ENCODE measurements at regions not wholly inside any gene's neighbourhood (a gene's known extent, or its start where the extent isn't known, plus 50 kb on each side); places are given as distances from the start of the nearest gene placed in this dataset.

DNA sequence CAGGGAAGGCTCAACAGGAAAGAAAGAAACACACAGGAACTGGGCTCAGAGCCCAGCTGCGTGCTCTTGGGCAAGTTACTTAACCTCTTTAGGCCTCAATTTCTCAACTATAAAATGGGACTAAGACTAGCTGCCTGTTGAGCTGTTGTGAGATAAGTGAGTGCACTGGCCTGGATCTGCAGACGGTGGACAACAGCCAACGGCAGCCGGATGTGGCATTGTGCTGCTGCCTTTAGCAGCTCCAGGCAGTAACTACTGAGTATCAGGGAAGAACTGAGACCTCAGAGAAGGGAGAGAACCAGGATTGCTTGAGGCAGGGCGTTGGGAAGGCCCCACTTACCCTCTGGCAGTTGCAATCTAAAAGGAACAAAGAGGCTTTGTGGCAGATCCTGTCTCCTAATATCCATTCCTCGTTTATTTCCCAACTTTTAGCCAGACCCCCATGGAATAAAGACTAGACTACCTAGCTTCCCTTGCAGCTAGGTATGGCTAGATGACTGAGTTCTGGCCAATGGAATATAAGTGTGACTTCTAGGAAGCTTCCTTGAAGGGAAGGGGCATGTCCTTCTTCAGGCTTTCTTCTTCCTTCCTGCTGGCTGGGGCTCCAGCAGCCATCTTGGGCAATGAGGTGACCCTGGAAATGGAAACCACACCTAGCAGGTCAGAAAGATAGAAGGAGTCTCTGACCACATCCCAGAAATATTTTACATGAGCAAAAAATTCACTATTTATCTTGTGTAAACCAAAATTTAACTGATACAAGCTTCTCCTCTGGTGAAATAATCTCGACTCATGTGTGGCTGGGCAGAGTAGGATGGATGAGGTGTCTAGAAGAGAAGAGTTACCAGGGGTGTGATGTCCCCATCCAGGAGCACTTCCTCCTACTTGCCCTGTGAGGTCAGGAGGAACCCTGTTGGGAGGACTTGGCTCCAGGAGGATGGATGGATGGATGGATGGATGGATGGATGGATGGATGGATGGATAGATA, 67.6 kb downstream of the MRPL14 start:
- Histone ChIP-seq H3K9me3 (no peaks in the 10 kb centered on the region), H3K4me3 (no peak overlapping the region), H3K27me3 (replicated peaks; ENCODE audit: insufficient read depth) (no peaks in the 10 kb centered on the region), H3K36me3 (no peaks in the 10 kb centered on the region), H3K4me1 (replicated peaks) (no peaks in the 10 kb centered on the region), H3K27ac (peak overlapping the region; percentile 24 to 60)
- 60% methylated on average over 7 of the region's 7 CpGs for WGBS
- DNase-seq (ENCODE audit: low spot score) = no peak
- intact Hi-C loops (cut with DNase I) = no loop called here
- TF ChIP-seq POLR2A (IDR thresholded peaks at IDR 0.05) (no peak), POLR2AphosphoS5 (IDR thresholded peaks at IDR 0.05) (no peak), CTCF (IDR thresholded peaks at IDR 0.05) (no peak)

DNA sequence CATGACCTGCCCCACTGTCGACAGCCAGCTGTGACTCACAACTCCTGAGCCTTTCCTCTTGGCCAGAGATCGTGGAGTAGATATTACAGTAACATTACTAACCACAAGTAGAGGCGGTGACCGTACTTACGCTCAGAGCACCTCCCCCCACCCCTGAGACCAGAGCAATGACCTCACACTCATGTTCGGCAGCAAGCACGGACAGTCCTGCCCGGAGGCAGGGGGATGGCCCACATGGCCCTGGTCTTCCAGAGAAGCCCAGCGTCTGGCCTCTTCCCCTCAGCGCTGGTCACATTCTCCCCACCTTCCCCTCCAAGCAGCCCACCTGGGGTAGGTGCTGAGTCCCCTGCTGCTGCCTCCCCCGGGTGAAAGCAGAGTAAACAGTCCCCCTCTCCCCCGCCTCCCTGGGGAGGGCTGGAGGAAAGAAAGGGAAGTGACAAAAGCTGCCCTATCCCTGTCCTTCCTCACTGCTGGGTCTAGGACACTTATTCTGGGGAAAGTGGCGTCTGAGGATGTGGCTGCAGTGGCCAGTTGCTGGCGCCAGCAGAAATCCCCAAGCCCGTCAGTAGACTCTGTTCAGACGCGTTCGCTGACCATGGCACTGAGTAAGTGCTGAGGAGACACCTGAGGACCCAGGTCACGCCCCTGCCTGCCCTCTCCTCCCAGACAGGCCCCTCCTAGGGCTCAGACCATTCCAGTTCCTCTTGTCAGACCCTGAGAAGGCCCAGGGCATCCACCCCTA, 68.5 kb downstream of the MRPL14 start:
- WGBS = 34% methylated on average over 19 of the region's 19 CpGs
- DNase-seq (ENCODE audit: low spot score) = peak; percentile 58
- TF ChIP-seq POLR2AphosphoS5 (IDR thresholded peaks at IDR 0.05) (peak; percentile 64), POLR2A (IDR thresholded peaks at IDR 0.05) (no peak)
- Histone ChIP-seq H3K36me3 (no peaks in the 10 kb centered on the region), H3K9me3 (no peaks in the 10 kb centered on the region), H3K27me3 (replicated peaks; ENCODE audit: insufficient read depth) (no peaks in the 10 kb centered on the region), H3K4me3 (no peak overlapping the region), H3K27ac (peak overlapping the region; percentile 24 to 60), H3K4me1 (replicated peaks) (no peaks in the 10 kb centered on the region)
- intact Hi-C loops (cut with DNase I) = no loop called here

GRCh38 chr6:44057931-44058616, 69.2 kb downstream of the MRPL14 start:
- Histone ChIP-seq H3K27me3 (replicated peaks; ENCODE audit: insufficient read depth) (no peaks in the 10 kb centered on the region), H3K9me3 (no peaks in the 10 kb centered on the region), H3K4me3 (no peak overlapping the region), H3K27ac (peak overlapping the region in 1 of 2 donors; percentile 17), H3K4me1 (replicated peaks) (no peaks in the 10 kb centered on the region), H3K36me3 (no peaks in the 10 kb centered on the region)
- DNase-seq (ENCODE audit: low spot score) = no peak
- intact Hi-C loops (cut with DNase I) = no loop called here
- WGBS = 78% methylated on average over 10 of the region's 10 CpGs
- TF ChIP-seq CTCF (IDR thresholded peaks at IDR 0.05) (no peak), POLR2A (IDR thresholded peaks at IDR 0.05) (no peak), POLR2AphosphoS5 (IDR thresholded peaks at IDR 0.05) (no peak)

DNA sequence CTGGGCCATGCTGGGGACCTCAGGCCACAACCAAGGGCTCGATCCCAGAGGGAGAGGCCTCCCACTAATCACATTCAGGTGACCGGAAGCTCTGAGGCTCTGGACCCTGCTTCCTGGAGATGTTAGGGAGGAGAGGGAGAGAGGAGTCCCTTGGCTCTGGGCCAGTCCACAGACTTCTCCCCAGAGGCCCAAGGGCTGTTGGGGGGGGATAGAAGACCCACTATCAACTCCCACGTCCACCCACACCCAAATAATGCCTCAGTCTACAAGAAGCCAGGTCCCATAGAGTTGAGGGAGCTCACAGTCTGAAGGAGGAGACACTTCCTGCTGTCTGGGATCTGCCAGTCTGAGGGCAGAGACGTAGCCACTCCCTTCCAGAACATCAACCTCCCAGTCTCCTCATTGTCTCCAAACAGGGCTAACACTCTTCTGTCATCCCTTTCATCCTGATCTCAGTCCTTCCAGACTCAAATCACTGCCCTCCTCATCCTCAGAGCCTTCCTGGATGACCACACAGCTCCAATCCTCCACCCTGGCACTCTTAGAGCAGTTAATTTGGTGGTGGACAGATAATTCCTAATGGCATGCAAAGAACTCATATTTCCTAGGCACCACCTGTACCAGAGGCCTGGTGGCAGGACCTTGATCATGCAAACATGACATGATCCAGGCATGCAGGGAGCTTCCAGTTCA, 69.9 kb downstream of the MRPL14 start:
- Histone ChIP-seq H3K27me3 (replicated peaks; ENCODE audit: insufficient read depth) (no peaks in the 10 kb centered on the region), H3K4me3 (no peak overlapping the region), H3K36me3 (no peaks in the 10 kb centered on the region), H3K9me3 (no peaks in the 10 kb centered on the region), H3K27ac (no peak overlapping the region), H3K4me1 (replicated peaks) (no peaks in the 10 kb centered on the region)
- no peak for DNase-seq (ENCODE audit: low spot score)
- 61% methylated on average over 4 of the region's 4 CpGs for WGBS
- intact Hi-C loops (cut with DNase I) = no loop called here
- TF ChIP-seq CTCF (IDR thresholded peaks at IDR 0.05) (no peak), POLR2AphosphoS5 (IDR thresholded peaks at IDR 0.05) (no peak)

Measured in prostate gland (tissue), 2 donors.